HCT116 (cell line): ENCODE measurements at regions not wholly inside any gene's neighbourhood (a gene's known extent, or its start where the extent isn't known, plus 50 kb on each side); places are given as distances from the start of the nearest gene placed in this dataset.

Experiments used
- CEBPB ChIP-seq: IDR thresholded peaks from 2 replicates; pipeline ENCODE4 v1.6.1; 2012; ENCODE audit warnings: low read depth
- EGR1 ChIP-seq: IDR thresholded peaks from 2 replicates; pipeline ENCODE4 v1.6.1; 2012; ENCODE audit warnings: low read depth
- EZH2 ChIP-seq: fragments of 200-600 bp; sonication (generic); IDR thresholded peaks from 2 replicates; pipeline ENCODE4 v1.6.1; 2017; ENCODE audit warnings: antibody characterized with exemption, mixed run types
- EZH2phosphoT487 ChIP-seq: fragments of 200-600 bp; IDR thresholded peaks from 2 replicates; pipeline ENCODE4 v1.6.1; 2018; ENCODE audit warnings: antibody characterized with exemption, borderline replicate concordance
- JUND ChIP-seq: IDR thresholded peaks from 2 replicates; pipeline ENCODE4 v1.6.1; 2012
- POLR2A ChIP-seq: IDR thresholded peaks from 2 replicates; pipeline ENCODE4 v1.7.0; 2011; ENCODE audit warnings: borderline replicate concordance; ENCODE audit not compliant: insufficient read depth, insufficient read length; ENCODE audit errors: extremely low read depth
- SIN3A ChIP-seq: IDR thresholded peaks from 2 replicates; pipeline ENCODE4 v1.6.1; 2012; ENCODE audit warnings: low read depth
- SP1 ChIP-seq: IDR thresholded peaks from 2 replicates; pipeline ENCODE4 v1.6.1; 2012; ENCODE audit warnings: low read depth
- TF ChIP-seq, protein P1 (sequence below), 3 experiments: fragments of 200-600 bp in 1 of 3; sonication (generic) in 1 of 3; IDR thresholded peaks in 2 of 3; conservative IDR thresholded peaks in 1 of 3; 2 replicates each; pipeline ENCODE4 v1.5.1; 2012 to 2017; ENCODE audit warnings: low read depth in 2 of 3, low read length in 2 of 3, antibody characterized with exemption in 1 of 3, borderline replicate concordance in 1 of 3, control low read depth in 1 of 3, mild to moderate bottlenecking in 1 of 3, mixed read lengths in 1 of 3, mixed run types in 1 of 3, moderate library complexity in 1 of 3; ENCODE audit not compliant: insufficient read depth in 1 of 3
- TF ChIP-seq, protein P2 (sequence below): IDR thresholded peaks from 2 replicates; pipeline ENCODE4 v1.6.1; 2012
- TF ChIP-seq, protein P3 (sequence below): IDR thresholded peaks from 2 replicates; pipeline ENCODE4 v1.6.1; 2012; ENCODE audit warnings: low read depth
- TF ChIP-seq, protein P4 (sequence below): IDR thresholded peaks from 2 replicates; pipeline ENCODE4 v1.6.1; 2012

DNA sequence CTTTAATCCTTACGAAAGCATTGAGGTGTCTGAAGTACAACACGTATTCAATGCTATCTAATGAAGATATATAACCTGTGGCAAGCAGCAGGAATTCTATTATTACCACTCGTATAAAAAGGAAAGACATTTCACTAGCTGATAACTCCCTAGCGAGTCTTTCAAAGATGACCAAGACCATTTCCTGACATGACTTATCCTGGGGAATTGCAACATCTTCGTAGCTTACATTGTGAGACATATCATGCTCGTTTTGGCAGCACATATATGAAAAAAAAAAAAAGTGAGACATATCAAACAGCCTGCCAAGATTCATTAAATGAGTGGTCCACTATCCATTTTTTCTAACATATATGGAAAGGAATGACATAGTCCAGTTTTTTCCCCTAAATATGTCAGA lies 337.0 kb downstream of the FSCB start:
- TF ChIP-seq, protein P1, sequence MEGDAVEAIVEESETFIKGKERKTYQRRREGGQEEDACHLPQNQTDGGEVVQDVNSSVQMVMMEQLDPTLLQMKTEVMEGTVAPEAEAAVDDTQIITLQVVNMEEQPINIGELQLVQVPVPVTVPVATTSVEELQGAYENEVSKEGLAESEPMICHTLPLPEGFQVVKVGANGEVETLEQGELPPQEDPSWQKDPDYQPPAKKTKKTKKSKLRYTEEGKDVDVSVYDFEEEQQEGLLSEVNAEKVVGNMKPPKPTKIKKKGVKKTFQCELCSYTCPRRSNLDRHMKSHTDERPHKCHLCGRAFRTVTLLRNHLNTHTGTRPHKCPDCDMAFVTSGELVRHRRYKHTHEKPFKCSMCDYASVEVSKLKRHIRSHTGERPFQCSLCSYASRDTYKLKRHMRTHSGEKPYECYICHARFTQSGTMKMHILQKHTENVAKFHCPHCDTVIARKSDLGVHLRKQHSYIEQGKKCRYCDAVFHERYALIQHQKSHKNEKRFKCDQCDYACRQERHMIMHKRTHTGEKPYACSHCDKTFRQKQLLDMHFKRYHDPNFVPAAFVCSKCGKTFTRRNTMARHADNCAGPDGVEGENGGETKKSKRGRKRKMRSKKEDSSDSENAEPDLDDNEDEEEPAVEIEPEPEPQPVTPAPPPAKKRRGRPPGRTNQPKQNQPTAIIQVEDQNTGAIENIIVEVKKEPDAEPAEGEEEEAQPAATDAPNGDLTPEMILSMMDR (IDR thresholded peaks at IDR 0.05 in 2 of 3, conservative IDR thresholded peaks at IDR 0.05 in 1 of 3; ENCODE audit: borderline replicate concordance in 1 of 3, insufficient read depth in 1 of 3, low read depth in 2 of 3, low read length in 2 of 3): no peak
- TF ChIP-seq SP1 (no peak), EZH2phosphoT487 (no peak), JUND (no peak), POLR2A (no peak), SIN3A (no peak), CEBPB (no peak), EZH2 (no peak), EGR1 (no peak)
- TF ChIP-seq, protein P2, sequence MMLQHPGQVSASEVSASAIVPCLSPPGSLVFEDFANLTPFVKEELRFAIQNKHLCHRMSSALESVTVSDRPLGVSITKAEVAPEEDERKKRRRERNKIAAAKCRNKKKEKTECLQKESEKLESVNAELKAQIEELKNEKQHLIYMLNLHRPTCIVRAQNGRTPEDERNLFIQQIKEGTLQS: no peak
- TF ChIP-seq, protein P3, sequence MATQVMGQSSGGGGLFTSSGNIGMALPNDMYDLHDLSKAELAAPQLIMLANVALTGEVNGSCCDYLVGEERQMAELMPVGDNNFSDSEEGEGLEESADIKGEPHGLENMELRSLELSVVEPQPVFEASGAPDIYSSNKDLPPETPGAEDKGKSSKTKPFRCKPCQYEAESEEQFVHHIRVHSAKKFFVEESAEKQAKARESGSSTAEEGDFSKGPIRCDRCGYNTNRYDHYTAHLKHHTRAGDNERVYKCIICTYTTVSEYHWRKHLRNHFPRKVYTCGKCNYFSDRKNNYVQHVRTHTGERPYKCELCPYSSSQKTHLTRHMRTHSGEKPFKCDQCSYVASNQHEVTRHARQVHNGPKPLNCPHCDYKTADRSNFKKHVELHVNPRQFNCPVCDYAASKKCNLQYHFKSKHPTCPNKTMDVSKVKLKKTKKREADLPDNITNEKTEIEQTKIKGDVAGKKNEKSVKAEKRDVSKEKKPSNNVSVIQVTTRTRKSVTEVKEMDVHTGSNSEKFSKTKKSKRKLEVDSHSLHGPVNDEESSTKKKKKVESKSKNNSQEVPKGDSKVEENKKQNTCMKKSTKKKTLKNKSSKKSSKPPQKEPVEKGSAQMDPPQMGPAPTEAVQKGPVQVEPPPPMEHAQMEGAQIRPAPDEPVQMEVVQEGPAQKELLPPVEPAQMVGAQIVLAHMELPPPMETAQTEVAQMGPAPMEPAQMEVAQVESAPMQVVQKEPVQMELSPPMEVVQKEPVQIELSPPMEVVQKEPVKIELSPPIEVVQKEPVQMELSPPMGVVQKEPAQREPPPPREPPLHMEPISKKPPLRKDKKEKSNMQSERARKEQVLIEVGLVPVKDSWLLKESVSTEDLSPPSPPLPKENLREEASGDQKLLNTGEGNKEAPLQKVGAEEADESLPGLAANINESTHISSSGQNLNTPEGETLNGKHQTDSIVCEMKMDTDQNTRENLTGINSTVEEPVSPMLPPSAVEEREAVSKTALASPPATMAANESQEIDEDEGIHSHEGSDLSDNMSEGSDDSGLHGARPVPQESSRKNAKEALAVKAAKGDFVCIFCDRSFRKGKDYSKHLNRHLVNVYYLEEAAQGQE: no peak
- TF ChIP-seq, protein P4, sequence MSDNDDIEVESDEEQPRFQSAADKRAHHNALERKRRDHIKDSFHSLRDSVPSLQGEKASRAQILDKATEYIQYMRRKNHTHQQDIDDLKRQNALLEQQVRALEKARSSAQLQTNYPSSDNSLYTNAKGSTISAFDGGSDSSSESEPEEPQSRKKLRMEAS: no peak
